HG03442 (cell line): ENCODE measurements at regions not wholly inside any gene's neighbourhood (a gene's known extent, or its start where the extent isn't known, plus 50 kb on each side); places are given as distances from the start of the nearest gene placed in this dataset.
"Not testable (repeated sequence)": the region's sequence is repeated elsewhere in the genome, so short reads cannot be mapped to it uniquely, and the experiment has no call there.

Source experiments
- ATAC-seq: cut with Tn5 transposase; IDR thresholded peaks from one replicate; pipeline ENCODE4 v1.9.1; 2021; ENCODE audit warnings: mild to moderate bottlenecking, moderate library complexity; ENCODE audit not compliant: unreplicated experiment

DNA sequence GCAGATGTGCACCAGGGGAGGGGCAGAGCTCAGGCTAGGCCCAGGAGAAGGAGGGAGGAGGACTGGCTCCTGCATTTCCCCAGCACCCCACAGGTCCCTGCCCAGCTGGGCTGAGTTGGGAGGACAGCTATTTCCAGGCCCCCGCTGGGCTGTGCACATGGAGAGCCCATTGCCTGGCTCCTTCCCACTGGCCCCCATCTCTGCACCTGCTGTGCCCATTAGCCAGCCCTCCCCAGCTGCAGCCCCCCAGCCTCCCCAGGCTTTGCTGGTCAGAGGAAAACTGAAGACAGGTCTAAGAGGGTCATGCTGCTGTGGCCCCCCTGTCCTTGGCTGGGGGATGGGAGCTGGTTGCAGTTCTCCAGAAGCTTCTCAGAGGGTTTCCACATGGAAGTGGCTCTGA is 81.8 kb upstream of the SHANK2 start:
- ATAC-seq = no peak

DNA sequence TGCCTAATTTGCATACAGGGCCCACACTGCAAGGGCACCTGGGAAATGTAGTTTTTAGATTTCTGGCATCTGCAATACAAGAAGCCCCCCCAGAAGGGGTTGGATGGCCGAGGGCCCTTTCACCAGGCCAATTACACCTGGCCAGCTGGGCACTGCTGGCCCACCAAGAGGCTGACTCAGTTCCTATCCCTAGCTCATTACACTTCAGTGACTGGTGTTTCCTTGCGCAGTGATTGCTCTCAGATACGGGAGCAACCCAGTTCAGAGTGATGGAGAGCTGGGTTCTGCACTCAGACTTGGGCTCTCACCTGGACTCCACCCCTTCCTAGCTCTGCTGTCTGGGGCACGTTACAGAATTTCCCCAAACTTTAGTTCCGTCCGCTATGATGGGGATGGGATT is 81.1 kb upstream of the SHANK2 start:
- ATAC-seq = no peak

DNA sequence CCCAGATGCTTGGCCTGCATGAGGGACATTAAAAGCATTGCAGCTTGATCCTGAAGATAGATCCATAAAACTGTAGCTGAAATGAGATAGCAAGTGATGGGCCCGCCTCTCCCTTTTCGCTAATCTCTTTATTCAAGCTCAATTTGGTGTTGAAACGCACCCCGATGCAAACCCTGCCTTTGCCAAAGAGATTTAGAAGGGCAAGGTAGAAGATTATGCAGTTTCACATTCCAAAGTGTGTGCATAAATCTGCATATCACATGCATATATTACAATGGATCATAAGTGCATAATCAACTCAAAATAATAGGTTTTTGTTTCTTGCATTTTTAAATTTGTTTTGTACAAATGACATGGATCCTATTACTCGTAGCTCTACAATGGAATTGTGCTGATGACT is 80.1 kb upstream of the SHANK2 start:
- ATAC-seq = no peak

DNA sequence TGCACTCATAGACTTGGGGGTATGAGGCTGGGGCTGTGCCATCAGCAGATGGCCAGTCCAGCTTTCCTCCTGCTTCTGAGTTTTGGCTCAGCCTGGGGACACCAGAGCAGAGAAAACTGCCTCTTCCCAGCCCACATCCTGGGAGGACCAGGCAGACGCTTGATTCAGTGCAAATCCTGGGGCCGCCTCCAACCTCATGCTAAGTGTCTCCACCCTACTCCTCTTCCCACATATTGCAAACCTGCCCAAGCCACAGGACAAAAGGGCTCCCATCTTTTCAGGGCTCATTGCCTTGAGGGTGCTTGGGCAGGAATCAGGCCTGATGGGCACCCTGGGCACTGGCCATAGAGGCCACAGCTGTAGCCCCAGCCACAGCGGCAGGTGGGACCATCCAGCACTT is 79.7 kb upstream of the SHANK2 start:
- no peak for ATAC-seq

DNA sequence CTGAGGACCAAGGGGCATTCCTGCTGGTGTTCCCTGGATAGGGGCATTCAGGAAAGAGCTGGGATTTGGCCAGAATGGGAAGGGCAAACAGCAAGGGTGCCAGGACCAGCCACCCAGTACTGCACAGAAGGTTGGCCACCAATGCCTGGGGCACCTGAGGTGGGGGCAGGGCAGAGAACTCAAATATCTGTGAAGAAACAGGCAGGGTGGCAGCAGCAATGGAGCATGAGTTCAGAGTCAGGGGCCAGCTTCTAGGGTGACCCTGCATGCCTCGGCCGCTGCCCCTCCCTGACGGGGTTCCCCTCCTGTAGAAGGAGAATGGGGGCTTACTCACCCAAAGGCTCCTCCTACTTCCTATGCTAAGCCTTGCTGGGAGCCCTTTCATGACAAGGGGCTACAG is 79.3 kb upstream of the SHANK2 start:
- ATAC-seq = no peak

DNA sequence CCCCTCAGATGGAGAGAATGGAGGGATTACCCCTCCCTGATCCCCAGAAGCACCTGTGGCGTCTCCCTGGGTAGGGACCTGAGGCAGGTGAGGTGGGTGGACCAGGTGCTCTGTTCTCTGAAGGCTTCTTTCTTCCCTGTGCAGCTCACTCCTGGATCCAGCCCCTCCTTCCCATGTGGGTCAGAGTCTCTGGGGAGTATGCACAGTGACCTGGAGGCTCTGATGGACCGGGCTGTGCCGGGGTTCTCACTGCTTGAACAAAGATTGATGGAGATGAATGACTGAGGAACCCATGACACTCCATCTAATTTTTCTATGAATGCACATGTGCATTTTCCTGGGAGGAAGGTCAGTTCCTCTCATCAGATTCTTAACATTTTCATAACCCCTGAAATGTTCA is 78.6 kb upstream of the SHANK2 start:
- ATAC-seq = no peak

DNA sequence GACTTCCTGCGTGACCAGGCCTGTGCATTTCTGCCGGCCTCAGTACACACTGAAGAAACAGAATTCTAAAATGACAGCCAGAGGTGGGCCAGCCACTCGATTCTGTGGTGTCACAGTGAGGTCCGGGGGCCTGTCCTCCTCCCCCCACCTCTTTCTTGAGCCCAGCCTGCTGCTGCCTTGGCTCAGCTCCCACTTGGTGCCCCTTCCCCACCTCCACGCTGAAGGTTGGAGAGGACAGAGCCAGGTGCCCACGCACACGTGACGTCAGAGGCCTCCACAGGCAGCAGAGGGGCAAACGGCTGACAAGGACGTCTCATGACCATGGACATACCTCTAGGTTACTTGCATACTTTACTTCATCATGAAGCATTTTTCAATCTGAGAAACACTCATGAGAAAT is 78.0 kb upstream of the SHANK2 start:
- ATAC-seq = no peak

GRCh38 chr11:71329786-71330185 is 77.4 kb upstream of the SHANK2 start:
- ATAC-seq = no peak

DNA sequence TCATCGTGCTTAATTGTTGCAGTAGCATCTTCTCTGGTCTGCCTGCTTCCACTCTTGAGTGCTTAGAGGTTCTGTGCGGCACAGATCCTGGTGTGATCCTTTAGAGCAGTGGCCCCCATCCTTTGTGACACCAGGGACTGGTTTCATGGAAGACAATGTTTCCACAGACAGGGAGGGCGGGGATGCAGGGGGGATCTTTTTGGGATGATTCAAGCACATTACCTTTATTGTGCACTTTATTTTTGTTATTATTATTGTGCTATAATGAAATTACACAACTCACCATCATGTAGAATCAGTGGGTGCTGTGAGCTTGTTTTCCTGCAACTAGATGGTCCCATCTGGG is 76.8 kb upstream of the SHANK2 start:
- ATAC-seq = no peak

DNA sequence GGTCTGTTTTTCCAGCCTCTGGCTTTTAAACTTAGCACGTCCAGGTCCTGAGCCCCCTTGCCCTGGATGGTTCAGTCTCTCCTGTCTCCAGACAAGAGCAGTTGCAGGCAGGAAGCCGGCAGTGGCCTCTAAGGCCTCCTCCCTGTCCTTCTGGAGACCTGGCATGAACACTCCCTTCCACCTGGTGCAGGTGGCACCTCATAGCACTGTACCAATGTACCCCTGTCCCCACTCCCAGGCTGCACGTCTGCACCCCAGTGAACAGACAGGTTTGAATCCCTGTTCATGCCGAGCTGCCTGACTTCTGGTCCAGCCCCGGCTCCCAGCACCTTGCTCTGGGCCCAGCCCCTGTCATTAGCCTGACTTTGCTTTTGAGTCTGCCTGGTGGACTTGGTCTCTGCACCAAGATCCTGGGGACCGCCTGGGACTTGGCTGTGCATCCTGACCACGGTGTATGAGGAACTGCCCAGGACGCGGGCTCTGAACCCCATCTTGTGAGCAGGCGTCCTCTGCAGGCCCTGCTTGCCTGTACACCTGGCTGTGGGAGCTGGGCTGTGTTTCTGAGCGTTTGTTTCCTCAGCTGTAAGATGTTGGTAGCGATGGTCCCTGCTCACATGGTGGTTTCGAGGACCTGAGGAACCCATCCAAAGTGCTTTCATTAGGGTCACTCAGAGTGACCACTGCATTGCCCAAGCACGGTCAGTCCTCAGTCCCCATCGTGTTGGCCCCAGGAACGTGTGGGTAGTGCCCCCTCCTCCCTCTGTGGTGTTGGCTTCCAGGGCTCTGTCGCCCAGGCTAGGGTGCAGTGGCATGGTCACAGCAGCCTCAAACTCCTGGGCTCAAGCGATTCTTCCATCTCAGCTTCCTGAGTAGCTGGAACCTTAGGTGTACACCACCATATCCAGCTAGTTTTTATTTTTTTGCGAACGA is 75.0 kb upstream of the SHANK2 start:
- no peak for ATAC-seq

DNA sequence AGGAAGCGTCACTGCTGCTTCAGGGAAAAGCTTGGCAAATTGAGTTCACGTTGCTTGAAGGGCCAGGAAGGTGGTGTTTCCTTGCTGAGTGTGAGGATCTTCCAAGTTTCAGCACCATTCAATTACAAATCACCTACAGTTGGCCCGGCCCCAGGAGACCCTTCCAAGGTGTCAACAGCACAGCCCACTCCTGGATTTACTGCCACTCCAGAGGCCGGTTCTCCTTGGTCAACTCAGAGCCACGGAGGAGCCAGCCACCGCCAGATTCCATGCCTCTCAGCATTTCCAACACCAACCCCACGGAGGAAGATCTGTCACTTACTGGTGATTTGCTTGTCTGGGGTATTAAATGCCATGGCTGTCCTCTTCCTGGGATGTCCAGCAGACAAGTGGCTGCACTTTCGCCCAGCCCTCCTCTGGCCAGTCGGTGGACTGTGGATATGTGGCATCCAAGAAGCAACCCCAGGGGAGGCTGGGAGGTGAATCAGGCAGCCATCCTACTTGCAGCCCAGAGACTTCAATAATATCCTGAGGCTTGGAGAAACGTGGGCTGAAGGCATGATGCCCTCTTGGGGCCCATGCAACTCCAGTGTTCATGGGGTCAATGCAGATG is 74.1 kb upstream of the SHANK2 start:
- no peak for ATAC-seq

DNA sequence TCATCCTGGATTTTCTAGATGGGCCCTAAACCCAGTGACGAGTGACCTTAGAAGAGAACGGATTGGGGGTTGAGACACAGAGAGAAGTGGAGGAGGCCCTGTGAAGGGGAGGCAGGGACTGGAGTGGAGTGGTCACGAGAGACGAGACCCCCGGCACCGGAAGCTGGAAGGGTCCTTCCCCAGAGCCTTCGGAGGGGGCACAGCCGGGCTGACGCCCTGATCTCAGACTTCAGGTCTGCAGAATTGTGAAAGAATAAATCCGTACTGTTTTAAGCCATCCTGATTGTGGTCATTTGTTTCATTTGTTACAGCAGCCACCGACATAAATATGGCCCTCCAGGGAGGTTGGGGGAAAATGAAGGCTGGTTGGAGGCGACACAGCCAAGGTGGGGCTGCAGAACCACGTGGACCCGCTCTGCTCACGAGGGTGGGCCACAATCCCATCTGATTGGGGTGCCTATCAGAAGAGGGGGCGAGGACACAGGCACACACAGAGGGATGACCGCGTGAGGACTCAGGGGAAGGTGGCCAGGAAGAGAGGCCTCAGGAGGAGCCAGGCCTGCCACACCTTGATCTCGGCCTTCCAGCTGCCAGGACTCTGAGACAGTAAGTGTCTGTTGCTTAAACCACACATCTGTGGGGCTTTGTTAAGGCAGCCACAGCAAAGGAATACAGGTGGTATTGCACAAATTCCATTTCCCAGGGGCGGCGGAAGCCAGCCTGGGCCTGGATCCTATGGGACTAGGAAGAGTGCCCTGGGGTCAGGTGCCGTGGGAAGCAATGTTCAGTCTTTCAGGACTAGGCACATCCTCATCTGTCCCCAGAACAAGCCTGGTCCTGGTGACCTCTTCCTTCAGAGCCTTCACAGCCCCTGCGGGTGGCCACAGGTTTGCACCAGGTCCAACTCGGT is 73.3 kb upstream of the SHANK2 start:
- no peak for ATAC-seq

DNA sequence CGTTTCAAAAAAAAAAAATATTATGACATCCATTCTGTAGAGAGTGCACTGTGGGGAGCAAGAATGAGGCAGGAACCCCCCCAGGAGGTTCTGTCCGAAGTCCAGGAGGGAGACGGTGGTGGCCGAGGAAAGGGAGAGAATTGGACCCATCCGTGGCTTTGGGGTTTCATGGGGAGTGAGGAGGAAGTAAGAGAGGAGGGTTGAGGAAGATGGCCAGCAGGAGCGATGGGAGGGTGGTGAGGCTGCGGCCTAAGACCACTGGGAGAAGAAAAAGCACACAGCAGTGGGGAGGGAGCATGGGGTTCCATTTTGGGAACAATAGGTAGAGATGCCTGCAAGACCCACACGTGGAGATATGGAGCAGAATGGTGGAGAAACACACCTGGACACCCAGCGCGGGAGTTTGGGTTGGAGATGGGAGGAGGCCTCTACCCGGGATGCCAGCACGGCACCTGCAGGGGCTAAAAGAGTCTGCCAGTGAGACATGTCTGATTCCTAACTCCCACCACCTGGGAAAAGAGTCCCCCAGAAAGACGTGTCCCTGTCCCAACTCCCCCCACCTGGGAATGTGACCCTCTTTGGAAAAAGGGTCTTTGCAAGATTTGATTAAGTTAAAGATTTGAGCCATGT is 72.5 kb upstream of the SHANK2 start:
- ATAC-seq = no peak

GRCh38 chr11:71323876-71324526 is 71.6 kb upstream of the SHANK2 start:
- ATAC-seq = no peak

DNA sequence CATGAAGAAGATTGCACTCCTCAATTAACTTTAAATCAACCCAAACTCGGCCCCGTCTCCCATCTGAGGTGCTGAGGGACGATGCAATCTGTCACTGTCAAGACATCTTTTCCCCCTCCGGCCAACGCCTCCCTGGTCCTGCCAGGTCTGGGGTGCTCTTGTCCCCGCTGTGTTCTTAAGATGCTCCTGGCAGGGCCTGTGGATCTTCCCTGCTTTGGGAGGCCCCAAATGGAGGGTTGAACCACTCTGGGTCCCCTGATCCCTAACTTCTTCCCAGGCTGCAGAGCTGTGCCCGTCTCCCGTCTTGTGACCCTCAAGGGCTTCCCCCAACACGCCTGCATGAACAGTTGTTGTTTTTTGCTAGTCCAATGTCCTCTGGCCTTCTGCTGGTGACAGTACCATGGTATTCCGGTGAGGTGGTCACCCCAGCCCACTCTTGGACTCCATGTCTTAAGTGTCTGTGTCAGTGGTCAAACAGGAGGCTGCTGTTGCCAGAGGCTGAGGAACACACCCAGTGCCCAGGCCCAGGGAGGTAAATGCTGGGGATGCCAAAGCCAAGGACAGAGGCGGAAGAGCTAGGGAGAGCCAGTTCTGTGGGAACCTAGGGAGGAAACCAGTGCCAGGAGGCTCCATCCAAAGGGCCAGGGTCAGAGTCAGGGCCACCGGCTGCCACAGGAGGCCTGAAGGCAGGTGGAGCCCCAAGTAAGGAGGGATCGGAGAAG is 70.6 kb upstream of the SHANK2 start:
- ATAC-seq = no peak

GRCh38 chr11:71322192-71322735 is 69.9 kb upstream of the SHANK2 start:
- no peak for ATAC-seq

DNA sequence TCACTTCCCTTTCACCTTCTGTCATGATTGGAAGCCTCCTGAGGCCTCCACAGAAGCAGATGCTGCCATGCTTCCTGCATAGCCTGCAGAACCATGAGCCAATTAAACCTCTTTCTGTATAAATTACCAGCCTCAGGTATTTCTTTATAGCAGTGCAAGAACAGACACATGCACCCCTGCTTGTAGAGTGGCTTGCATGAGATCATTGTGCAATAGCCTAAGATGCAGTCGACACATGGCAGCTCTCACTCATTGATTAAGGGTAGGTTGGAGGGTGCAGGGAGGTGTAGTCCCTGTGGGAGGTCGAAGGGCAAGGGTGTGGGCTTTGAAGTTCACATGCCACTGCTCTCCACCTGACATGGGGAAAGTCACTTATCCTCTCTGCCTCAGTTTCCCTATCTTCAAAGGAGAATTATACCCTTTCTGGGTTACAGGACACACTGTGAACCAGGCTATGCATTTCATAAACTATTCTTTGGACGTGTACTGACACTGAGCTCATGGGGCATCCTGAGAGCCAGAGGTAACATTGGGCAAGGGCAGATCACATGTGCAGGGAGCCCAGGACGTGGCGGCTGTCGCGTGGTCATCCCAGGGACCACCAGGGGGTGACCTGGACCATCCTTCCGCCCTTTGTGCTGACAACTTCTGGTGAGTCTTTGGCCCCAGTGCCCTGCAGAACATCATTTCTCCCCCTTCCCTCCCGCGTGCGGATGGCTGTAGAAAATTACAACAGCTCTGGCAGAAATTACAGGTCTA is 69.2 kb upstream of the SHANK2 start:
- ATAC-seq = no peak

- ATAC-seq = no peak
Observed at GRCh38 chr11:71316701-71317100, 64.3 kb upstream of the SHANK2 start.

GRCh38 chr11:71312616-71313015 is 60.2 kb upstream of the SHANK2 start:
- ATAC-seq = not testable (repeated sequence)
